NT2/D1 (cell line): ENCODE measurements at regions not wholly inside any gene's neighbourhood (a gene's known extent, or its start where the extent isn't known, plus 50 kb on each side); places are given as distances from the start of the nearest gene placed in this dataset.

ENCODE experiments used
- SUZ12 ChIP-seq: IDR thresholded peaks from 2 replicates; pipeline ENCODE4 v1.6.1; 2011; ENCODE audit not compliant: insufficient read length, insufficient read depth; ENCODE audit errors: extremely low read depth
- YY1 ChIP-seq: IDR thresholded peaks from 2 replicates; pipeline ENCODE4 v1.6.1; 2011; ENCODE audit not compliant: insufficient read length, insufficient read depth
- ZNF274 ChIP-seq: IDR thresholded peaks from 2 replicates; pipeline ENCODE4 v1.6.1; 2011; ENCODE audit warnings: mild to moderate bottlenecking, low read depth, low read length

GRCh38 chr10:128286141-128286761, 160.0 kb upstream of the MKI67 start:
- TF ChIP-seq YY1 (no peak), SUZ12 (peak; percentile 7), ZNF274 (no peak)
